GM12878 (cell line): ENCODE measurements at regions not wholly inside any gene's neighbourhood (a gene's known extent, or its start where the extent isn't known, plus 50 kb on each side); places are given as distances from the start of the nearest gene placed in this dataset.

Source experiments
- ATAC-seq: fragments of 200-7000 bp; cut with Tn5 transposase; 3 replicates; pipeline ENCODE4 v1.9.1; 2020; ENCODE audit warnings: mild to moderate bottlenecking, moderate library complexity
- BruUV-seq: library from RNA; stranded (reverse); fragments of 400-500 nt; replicated peaks from 2 replicates; lab custom pipeline; 2021; lab: Mats Ljungman, UMichigan
- CTCF ChIA-PET: fragments of 300-600 bp; sonication (Branson Sonifier 250); formaldehyde crosslinking; extraction: SDS; loops from one replicate; lab custom pipeline; 2021; ENCODE audit warnings: inconsistent platforms; lab: Yijun Ruan, JAX
- POLR2A ChIA-PET: fragments of 350-600 bp; formaldehyde crosslinking; extraction: SDS; loops from one replicate; lab custom pipeline; 2021; ENCODE audit warnings: inconsistent platforms; lab: Charles Lee
- RAD21 ChIA-PET: fragments of 300-600 bp; sonication (Branson Sonifier 250); formaldehyde crosslinking; loops from one replicate; lab custom pipeline; 2023; ENCODE audit warnings: antibody characterized with exemption; ENCODE audit not compliant: unreplicated experiment; lab: Charles Lee
- SMC1A ChIA-PET: fragments of 300-600 bp; sonication (Branson Sonifier 250); formaldehyde crosslinking; loops from one replicate; lab custom pipeline; 2023; ENCODE audit not compliant: unreplicated experiment, uncharacterized antibody; lab: Charles Lee
- DNase-seq: peaks from one replicate; pipeline ENCODE4 v3.0.0-alpha.2; 2011; ENCODE audit warnings: low read depth, low spot score
- FAIRE-seq: peaks from 3 replicates; lab custom pipeline; 2011; peaks lifted over from hg19 to GRCh38; lab: Jason Lieb, UNC
- H2AFZ ChIP-seq: 2 replicates; pipeline ENCODE4 v1.6.0; 2011; ENCODE audit warnings: low read depth, low read length, control low read depth; ENCODE audit not compliant: control insufficient read depth
- H3K27ac ChIP-seq: 2 replicates; pipeline ENCODE4 v1.5.1; 2011; ENCODE audit warnings: control low read depth; ENCODE audit not compliant: control insufficient read depth, insufficient read depth
- H3K27me3 ChIP-seq, 2 experiments: replicated peaks in 1 of 2; 2 replicates each; pipeline versions ENCODE4 v1.6.0 to v1.6.1; 2011; ENCODE audit warnings: low read length in 1 of 2; ENCODE audit not compliant: control insufficient read depth in 2 of 2, insufficient read depth in 2 of 2
- H3K36me3 ChIP-seq, 2 experiments: 2 replicates each; pipeline ENCODE4 v1.5.1; 2011; ENCODE audit warnings: low read length in 1 of 2; ENCODE audit not compliant: control insufficient read depth in 2 of 2, insufficient read depth in 2 of 2
- H3K4me1 ChIP-seq: 2 replicates; pipeline ENCODE4 v1.6.1; 2011; ENCODE audit warnings: mild to moderate bottlenecking, low read length, moderate library complexity, mixed read lengths; ENCODE audit not compliant: control insufficient read depth, insufficient read depth
- H3K4me2 ChIP-seq: 2 replicates; pipeline ENCODE4 v1.6.0; 2011; ENCODE audit warnings: control low read depth; ENCODE audit not compliant: control insufficient read depth, insufficient read depth
- H3K4me3 ChIP-seq: fragments of 200-600 bp; sonication (generic); 2 replicates; pipeline ENCODE4 v1.5.1; 2016
- H3K79me2 ChIP-seq: 2 replicates; pipeline ENCODE4 v1.6.0; 2011; ENCODE audit warnings: low read length; ENCODE audit not compliant: control insufficient read depth, insufficient read depth
- H3K9ac ChIP-seq: 2 replicates; pipeline ENCODE4 v1.8.0; 2011; ENCODE audit warnings: low read length, control low read depth, mixed read lengths; ENCODE audit not compliant: control insufficient read depth, insufficient read depth
- H3K9me3 ChIP-seq: replicated peaks from 3 replicates; pipeline ENCODE4 v1.5.1; 2011; ENCODE audit warnings: mild to moderate bottlenecking, low read length; ENCODE audit not compliant: control insufficient read depth, insufficient read depth
- H4K20me1 ChIP-seq: 2 replicates; pipeline ENCODE4 v1.6.0; 2011; ENCODE audit not compliant: control insufficient read depth, insufficient read depth
- ASH2L ChIP-seq: fragments of 300-600, 200-600 bp; sonication (generic); IDR thresholded peaks from 2 replicates; pipeline ENCODE4 v1.6.1; 2017; ENCODE audit warnings: low read depth, mild to moderate bottlenecking, borderline replicate concordance
- CBX3 ChIP-seq: fragments of 200-600 bp; sonication (generic); IDR thresholded peaks from 2 replicates; pipeline ENCODE4 v1.6.1; 2016; ENCODE audit warnings: low read depth, borderline replicate concordance
- CREM ChIP-seq: IDR thresholded peaks from 2 replicates; pipeline ENCODE4 v1.6.1; 2014; ENCODE audit warnings: antibody characterized with exemption, low read depth
- CUX1 ChIP-seq: IDR thresholded peaks from 2 replicates; pipeline ENCODE4 v1.6.1; 2012; ENCODE audit warnings: improper control_type of control experiment, low read depth, low read length; ENCODE audit not compliant: insufficient replicate concordance
- EED ChIP-seq: sonication (generic); IDR thresholded peaks from 2 replicates; pipeline ENCODE4 v1.6.1; 2016; ENCODE audit warnings: antibody characterized with exemption, low read depth
- PAX5 ChIP-seq: IDR thresholded peaks from 2 replicates; pipeline ENCODE4 v1.6.1; 2011; ENCODE audit warnings: low read depth, low read length, borderline replicate concordance
- PKNOX1 ChIP-seq: fragments of 450-650 bp; IDR thresholded peaks from 2 replicates; pipeline ENCODE4 v1.6.1; 2016; ENCODE audit warnings: mild to moderate bottlenecking
- PML ChIP-seq: IDR thresholded peaks from 2 replicates; pipeline ENCODE4 v1.6.1; 2012; ENCODE audit warnings: low read length, inconsistent platforms
- RFX5 ChIP-seq: IDR thresholded peaks from 2 replicates; pipeline ENCODE4 v1.6.1; 2011; ENCODE audit warnings: low read depth, low read length, improper control_type of control experiment
- SMARCA5 ChIP-seq: fragments of 450-650 bp; IDR thresholded peaks from 2 replicates; pipeline ENCODE4 v1.6.1; 2017; ENCODE audit warnings: mild to moderate bottlenecking
- SREBF2 ChIP-seq: IDR thresholded peaks from 2 replicates; pipeline ENCODE4 v1.6.1; 2012; ENCODE audit warnings: mild to moderate bottlenecking, low read length
- TCF12 ChIP-seq: IDR thresholded peaks from 2 replicates; pipeline ENCODE4 v1.6.1; 2011; ENCODE audit warnings: low read depth, mild to moderate bottlenecking, low read length
- ZBED1 ChIP-seq: IDR thresholded peaks from 2 replicates; pipeline ENCODE4 v1.6.1; 2016; ENCODE audit warnings: borderline replicate concordance
- WGBS: methylation state at CpG from one replicate; pipeline ENCODE4 v1.1.6; 2016; ENCODE audit warnings: low lambda C conversion rate; ENCODE audit not compliant: insufficient replicate concordance, insufficient coverage; ENCODE audit errors: missing lambda C conversion rate; 5-methylcytosine and 5-hydroxymethylcytosine counted together
- in situ Hi-C: fragments of 300-500 bp; cut with MboI; formaldehyde crosslinking; loops from 9 replicates; pipeline ENCODE4 v1.14.3; 2018; ENCODE audit warnings: mixed read lengths
- intact Hi-C: fragments of 100-400 bp; cut with micrococcal nuclease; formaldehyde crosslinking; loops from one replicate; pipeline ENCODE4 v1.14.2; 2022; ENCODE audit not compliant: unreplicated experiment

- in situ Hi-C loops = no loop called here
- SMC1A ChIA-PET = interaction anchor here (1.2 to 1.5 kb wide), 2 partner anchors 112 to 695 kb away, joined by 3 to 5 read pairs; no protein-coding TSS in a partner anchor
Measured at GRCh38 chr2:147740211-147740927, 104.5 kb upstream of the ACVR2A start.

More at GRCh38 chr2:147740211-147740927, 104.5 kb upstream of the ACVR2A start:
- DNase-seq (no peak), FAIRE-seq (no peak), ATAC-seq (no peak)
- no peak overlapping the region for H3K9ac ChIP-seq
- BruUV-seq = no TSS peak
- no peak for TF ChIP-seq PAX5
- no peak for TF ChIP-seq PML
- TF ChIP-seq RFX5 = no peak
- no peak for TF ChIP-seq CBX3
- no peak for TF ChIP-seq ZBED1
- no peak for TF ChIP-seq PKNOX1
- TF ChIP-seq EED = no peak
- no peak for TF ChIP-seq TCF12
- no peak for TF ChIP-seq ASH2L
- no peak for TF ChIP-seq CUX1
- no peak for TF ChIP-seq CREM
- no peak for TF ChIP-seq SREBF2
- no peak for TF ChIP-seq SMARCA5
- no peaks in the 10 kb centered on the region for H3K79me2 ChIP-seq
- H4K20me1 ChIP-seq = no peaks in the 10 kb centered on the region
- H2AFZ ChIP-seq = no peak overlapping the region
- POLR2A ChIA-PET = no interaction called here
- 40% methylated on average over 2 of the region's 2 CpGs for WGBS
- H3K4me2 ChIP-seq = no peak overlapping the region
- H3K27me3 ChIP-seq = no peaks in the 10 kb centered on the region
- H3K36me3 ChIP-seq = no peaks in the 10 kb centered on the region
- no peak overlapping the region for H3K4me3 ChIP-seq
- CTCF ChIA-PET = interaction anchor here (1.3 kb wide), 1 partner anchor 9 kb away, joined by 3 read pairs; no protein-coding TSS in a partner anchor
- intact Hi-C loops = no loop called here
- RAD21 ChIA-PET = no interaction called here
- no peaks in the 10 kb centered on the region for H3K9me3 ChIP-seq
- H3K27ac ChIP-seq = no peak overlapping the region
- H3K4me1 ChIP-seq = no peaks in the 10 kb centered on the region
